C1 segment of cervical spinal cord (tissue), 14 donors: ENCODE measurements at regions not wholly inside any gene's neighbourhood (a gene's known extent, or its start where the extent isn't known, plus 50 kb on each side); places are given as distances from the start of the nearest gene placed in this dataset.

Experiments
- DNase-seq, 14 donors: peaks; one replicate each; lab custom pipeline; 2025; lab: John Stamatoyannopoulos, UW

DNA sequence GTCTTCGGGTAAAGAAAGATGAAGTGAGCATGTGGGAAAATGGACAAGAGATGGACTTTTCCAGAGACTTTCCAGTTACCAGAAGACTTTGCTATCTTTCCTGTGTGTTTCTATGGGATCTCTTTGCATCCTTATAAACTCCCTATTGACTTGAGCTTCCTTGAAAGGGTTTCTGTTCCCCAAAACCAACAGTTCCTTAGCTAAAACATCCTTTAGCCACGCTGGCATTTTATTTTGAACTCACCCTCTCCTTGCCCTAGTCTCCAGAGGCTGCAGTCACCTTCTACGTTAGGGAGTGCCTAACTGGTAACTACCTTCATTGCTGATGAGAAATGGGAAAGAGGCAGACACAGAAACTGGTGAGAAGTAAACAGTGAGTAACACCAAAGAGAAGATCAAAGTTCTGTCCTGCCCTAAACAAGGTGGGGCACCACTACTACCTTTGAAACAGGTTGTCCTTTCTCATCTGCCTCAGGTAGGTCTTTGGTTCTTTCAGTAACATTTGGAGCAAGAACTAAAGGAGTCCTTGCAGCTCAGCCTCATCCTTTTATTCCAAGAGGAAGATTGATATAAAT lies 402.9 kb downstream of the ENC1 start:
- DNase-seq = no peak

DNA sequence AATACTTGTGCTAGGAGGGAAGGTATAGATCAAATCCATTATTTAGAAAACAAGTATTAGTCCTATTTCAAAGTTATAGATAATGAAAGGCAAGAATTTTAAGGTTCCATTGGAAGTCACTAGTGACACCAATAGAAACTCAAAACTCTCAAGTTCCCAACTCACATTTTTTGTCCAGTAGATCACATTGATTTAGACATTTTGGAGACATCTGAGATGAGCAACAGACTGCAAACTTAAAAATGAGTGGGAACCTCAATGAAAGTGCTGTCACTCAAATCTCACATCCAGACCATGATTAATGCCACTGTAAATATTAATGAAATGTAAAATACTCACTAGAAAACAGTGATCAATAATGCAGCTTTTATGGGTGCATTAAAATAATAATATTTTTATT lies 405.0 kb downstream of the ENC1 start:
- no peak for DNase-seq

- DNase-seq = no peak
Observed at GRCh38 chr5:74233571-74233970, 407.0 kb downstream of the ENC1 start.

DNA sequence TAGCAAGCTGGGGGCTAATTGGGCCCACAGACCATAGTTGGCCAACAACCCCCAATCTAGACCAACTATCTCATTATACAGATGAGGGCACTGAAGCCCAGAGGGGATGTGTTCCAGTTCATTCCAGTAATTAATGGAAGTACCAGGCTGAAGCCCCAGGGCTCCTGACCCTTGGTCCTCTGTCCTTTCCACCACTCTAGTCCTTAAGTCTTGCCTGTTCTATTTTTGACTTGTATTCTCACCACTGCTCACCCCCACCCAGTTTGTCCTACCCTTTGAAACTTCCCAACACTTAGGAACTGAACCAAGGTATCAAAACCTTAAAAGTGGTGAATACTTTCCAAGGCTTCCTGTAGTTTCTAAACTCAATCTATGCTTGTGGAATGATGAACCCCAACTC lies 407.4 kb downstream of the ENC1 start:
- no peak for DNase-seq

DNA sequence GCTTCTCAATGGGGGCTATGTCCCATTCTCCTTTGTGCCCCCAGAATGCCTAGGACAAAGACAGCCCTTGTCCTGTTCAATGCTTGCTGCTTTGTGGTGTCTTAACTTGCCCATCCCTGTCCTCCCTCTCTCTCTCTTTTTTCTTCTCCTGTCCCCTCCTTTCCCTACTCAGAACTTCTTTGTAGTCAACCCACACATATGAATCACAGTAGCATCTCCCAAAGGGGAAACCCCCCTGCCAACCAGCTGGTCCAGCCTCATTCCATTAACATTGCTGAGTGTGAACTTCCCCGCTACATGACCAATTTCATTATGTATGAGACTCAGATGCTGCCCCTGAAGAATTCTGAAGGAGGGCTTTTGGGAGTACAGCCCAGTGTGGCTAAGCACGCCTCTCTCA lies 408.3 kb downstream of the ENC1 start:
- no peak for DNase-seq

- no peak for DNase-seq
Observed at GRCh38 chr5:74231697-74232096, 408.8 kb downstream of the ENC1 start.

DNA sequence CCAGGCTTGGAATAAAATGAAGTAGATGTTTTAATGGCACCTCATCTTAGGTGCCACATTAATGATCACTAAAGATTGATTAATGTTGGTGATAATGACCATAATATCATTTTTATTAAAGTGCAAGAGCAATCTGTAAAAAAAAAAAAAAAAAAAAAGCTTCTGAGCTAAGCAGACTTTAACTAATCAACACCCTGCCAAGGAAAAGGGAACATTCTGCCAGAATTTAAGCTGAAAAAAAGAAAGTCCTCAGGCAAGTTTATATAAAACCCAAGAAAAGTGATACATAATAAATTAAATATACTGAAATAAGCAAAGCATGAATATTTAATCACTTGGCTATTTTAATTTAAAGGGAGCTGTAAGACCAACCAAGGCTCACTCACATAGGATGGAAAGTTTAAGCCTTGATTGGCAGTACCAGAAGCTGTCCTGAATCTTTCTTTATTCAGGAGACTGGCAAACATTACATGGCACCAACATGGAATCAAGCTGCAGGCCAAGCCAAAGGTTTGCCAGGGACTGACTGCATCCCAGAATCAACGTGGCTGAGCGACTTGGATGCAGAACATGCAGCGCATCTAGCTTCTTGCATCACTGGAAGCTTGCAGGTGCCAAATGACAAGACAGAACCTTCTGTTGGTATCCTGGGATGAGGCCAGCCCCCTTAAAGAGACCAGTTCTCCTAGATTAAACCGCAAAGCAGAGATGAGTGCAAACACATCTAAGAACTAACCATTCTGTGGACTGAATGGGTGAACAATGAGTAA lies 413.6 kb downstream of the ENC1 start:
- peak in 6 of 14 donors; percentile 2 to 44 (median 18) for DNase-seq

DNA sequence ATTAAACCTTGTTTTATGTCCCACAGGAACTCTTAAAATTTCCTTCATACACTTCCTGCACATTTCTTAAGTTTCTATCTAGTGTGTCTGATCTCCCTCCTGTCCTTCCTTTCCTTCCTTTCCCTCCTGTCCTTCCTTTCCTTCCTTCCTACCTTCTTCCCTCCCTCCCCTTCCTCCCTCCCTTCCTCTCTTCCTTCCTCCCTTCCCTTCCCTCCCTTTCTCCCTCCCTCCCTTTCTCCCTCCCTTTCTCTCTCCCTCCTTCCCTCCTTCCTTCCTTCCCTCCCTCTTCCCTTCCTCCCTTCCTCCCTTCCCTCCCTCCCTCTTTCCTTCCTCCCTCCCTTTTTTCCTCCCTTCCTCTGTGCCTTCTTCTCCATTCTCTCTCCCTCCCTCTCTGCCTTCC lies 414.9 kb downstream of the ENC1 start:
- no peak for DNase-seq

- no peak for DNase-seq
Observed at GRCh38 chr5:74224331-74224730, 416.2 kb downstream of the ENC1 start.

DNA sequence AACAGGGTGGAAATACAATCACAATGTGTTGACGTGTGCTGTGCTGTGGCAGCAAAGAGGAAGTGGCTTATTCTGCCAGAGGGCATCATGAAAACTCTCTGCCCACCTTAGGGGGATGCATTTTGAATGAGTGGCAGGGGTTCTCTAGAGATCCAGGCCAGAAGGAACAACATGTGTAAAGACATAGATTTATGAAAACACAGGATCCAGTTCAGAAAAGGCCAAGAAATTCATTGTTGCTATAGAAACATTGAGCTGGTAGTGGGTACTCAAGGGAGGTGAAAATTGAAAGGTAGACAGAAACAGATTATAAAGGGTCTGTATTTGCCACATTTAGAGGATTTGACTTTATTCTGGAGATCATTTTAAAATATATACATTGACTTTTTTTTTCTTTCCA lies 417.7 kb downstream of the ENC1 start:
- no peak for DNase-seq

DNA sequence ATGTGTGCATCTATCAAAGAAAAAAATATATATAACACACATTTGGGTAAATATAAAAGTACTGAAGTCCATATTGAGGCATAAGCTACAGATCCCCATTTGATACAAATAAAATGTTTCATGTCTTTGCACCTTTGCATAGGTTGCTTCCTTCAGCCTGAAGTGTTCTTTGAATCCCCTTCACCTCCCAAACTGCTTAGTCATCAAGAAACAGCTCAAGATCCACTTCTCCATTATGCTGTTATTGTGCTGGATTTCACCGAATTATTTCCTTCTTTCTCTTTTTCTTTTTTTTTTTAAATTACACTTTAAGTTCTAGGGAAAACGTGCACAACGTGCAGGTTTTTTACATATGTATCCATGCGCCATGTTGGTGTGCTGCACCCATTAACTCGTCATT lies 419.1 kb downstream of the ENC1 start:
- no peak for DNase-seq

GRCh38 chr5:74216012-74216411 lies 424.5 kb downstream of the ENC1 start:
- no peak for DNase-seq

- DNase-seq = no peak
Observed at GRCh38 chr5:74212336-74212735, 428.2 kb downstream of the ENC1 start.

GRCh38 chr5:74209571-74209970 lies 431.0 kb downstream of the ENC1 start:
- no peak for DNase-seq

DNA sequence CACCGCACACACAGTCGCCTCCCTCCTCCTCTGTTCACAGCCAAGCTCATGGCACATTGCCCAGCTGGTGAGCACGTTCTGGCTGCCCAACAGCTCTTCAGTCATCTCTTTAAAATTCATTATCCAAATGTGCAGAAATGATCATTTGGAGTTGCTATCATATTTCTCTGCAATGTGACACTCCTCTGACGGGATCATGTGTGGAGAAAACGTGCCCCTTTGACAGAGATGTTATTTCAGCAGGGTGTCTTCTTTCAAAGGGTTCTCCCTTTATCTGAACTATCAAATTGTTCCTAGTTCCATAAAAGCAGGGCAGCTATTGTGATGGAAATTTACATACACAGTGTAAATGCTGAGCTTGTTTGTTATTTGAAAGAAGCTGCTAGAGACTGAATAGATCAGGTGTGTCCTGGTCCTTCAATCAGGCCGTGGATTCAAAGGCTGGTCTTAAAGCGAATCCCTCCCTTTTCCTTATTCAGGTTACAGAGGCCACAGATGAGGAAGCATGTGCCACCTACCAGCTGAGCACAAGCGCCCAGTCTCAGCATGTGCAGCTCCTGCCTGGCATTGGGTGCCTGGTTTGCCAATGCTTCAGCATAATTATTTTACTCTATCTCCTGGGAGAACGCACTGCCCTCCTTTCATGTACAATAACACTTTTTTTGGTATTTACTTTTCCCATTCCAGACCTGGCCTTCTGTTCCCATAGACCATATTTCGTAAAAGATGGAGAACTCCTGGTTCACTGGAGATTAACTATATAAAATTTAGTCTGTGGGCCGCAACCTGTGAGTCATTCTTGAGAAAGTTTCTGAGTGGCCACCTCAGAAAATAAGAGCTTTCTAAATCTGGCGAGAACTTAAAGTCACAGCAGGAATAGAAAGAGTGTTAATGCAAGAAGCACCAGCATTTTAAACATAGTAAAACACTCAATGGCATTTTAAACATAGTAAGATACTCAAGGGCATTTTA lies 433.7 kb downstream of the ENC1 start:
- DNase-seq = peak in 6 of 14 donors; percentile 4 to 47 (median 24)

DNA sequence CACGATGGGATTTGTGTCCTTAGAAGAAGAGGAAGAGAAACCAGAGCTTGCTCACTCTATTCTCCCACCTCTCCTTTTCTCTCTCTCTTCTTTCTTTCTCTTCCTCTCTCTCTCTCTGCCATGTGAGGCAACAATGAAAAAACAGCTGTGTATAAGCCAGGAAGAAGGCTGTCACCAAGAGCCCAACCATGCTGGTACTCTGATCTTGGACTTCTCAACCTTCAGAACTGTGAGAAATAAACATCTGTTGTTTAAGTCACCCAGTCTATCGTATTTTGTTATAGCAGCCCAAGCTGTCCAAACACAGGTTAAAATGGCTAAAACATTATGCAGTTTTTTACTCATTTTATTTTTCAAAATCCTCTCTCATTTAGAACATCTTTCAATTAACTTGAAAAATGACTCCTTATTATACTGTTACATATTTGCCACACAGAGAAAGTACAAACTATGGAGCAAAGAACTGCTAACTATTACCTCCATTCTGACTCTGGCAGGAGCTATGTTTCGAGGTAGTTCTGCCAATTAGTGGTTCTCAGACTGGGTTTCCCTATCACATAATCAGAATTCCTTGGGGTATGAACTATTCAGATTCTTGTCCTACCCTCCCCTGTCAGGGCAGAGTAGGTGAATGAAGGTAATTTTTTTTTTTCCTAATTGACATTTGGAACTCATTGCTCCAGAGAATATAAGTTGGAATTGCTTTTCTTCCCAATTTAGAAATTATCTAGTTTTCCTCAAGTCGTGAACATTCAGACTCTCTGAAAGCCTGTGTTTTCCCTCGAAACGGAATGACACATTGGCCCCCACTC lies 434.6 kb downstream of the ENC1 start:
- no peak for DNase-seq

DNA sequence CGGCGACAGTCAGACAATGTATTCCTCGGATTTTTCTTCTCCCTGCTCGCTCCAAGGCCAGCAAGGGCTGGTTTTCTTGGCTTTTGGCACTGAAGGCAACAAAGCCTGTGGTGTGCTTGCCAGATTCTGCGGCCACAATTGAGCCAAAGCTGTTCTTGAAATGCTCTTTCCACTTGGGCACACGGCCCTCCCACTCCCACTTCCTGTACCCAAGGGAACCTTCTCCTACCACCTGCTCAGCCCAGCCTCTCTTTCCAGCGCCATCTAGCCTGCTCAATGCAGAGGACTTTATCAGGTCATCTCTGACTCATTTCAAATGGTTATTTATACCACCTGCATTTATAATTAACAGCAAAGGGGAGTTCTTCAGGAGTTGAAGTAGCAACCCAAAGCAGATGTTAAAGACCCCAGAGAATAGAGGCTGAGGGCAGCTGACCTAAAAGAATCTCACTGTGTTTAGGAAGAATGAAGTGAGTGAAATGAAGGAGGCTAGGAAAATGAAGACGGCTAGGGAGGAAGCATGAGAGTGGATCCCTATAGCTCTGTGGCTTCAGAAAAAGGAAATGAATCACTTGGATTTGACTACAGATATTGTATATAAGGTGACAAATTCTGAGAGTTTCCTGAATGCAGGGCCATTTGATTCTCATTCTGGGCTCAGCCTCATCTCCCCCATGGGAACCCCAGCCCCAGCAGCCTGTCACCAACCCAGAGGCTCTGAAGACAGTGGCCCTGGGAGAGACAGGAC lies 439.0 kb downstream of the ENC1 start:
- peak in 3 of 14 donors; percentile 2 to 16 (median 2) for DNase-seq

DNA sequence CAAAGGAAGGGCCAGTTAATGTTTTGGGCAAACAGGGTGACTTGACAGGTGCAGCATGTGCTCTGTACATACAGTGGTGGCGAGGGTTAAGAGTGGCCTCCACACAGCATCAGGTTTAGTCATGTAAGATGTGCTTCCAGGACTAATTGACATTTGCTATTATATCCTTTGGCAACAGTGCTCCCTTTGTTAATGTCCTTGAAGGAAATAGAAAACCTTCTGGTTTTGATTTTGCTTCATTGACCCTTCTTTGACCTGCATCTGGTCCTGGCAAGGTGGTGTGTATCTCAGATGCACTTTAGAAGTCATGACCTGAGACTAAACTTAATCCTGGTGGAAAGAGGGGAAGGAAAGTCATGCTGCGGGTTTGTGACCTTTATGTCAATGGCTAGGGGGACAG lies 440.0 kb downstream of the ENC1 start:
- no peak for DNase-seq

DNA sequence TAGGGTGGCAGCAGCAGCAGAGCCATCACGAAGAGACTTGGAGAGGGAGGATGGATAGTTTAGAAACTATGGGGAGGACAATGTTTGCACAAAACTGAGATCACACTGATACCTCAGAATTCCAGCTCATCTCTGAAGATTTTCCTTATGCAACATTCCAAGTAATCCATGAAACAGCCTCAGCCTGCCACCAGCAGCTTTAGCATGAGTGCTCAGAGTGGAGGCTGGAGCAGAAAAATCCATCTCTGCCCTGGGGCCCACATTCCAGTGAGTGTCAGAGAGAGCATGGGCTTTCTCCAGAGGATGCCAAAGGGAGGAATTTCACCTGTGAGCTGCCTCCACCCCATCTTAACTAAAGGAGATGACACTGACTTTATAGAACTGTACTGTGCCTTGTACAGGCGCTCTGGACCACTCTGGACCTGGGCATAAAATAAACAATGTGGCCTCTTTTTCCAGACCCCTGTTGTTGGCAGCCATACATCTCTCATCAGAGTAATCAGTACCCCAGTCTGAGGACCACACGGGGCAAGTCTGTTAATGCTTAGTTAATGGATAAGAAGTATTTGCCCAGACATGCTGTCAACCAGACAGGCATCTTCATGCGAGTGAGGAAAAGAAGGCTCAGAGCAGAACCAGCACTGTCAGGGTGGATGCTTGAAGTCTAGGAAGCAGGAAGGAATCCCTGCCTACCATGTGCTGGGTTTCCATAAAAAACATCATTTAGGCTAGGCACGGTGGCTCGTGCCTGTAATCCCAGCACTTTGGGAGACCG lies 440.9 kb downstream of the ENC1 start:
- DNase-seq = no peak

- no peak for DNase-seq
Observed at GRCh38 chr5:74199005-74199404, 441.5 kb downstream of the ENC1 start.
